NCI-H2107 (cell line): ENCODE measurements at regions not wholly inside any gene's neighbourhood (a gene's known extent, or its start where the extent isn't known, plus 50 kb on each side); places are given as distances from the start of the nearest gene placed in this dataset.
"Not testable (repeated sequence)": the region's sequence is repeated elsewhere in the genome, so short reads cannot be mapped to it uniquely, and the experiment has no call there.

Experiments used
- DNase-seq: peaks from one replicate; lab custom pipeline; 2025; lab: John Stamatoyannopoulos, UW

GRCh38 chr6:168193816-168194721 is 115.1 kb upstream of the FRMD1 start:
- DNase-seq = no peak

- DNase-seq = no peak
Observed at GRCh38 chr6:168192901-168193815, 114.1 kb upstream of the FRMD1 start.

- no peak for DNase-seq
Observed at GRCh38 chr6:168192195-168192900, 113.3 kb upstream of the FRMD1 start.

- DNase-seq = no peak
Observed at GRCh38 chr6:168190646-168191443, 111.8 kb upstream of the FRMD1 start.

DNA sequence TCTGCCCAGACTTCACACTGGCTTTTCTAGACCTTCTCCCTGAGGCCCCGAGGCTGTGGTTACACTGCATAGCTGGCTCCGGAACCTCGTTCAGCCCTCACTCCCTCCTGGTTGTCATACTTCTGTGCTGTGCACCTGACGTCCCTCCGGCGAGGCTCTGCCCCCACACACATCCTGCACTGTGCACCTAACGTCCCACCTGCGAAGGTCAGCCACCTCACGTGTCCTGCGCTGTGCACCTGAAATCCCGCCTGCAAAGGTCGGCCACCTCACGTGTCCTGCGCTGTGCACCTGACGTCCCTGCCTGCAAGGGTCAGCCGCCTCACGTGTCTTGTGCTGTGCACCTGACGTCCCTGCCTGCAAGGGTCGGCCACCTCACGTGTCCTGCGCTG is 111.0 kb upstream of the FRMD1 start:
- DNase-seq = no peak

GRCh38 chr6:168189200-168190013 is 110.4 kb upstream of the FRMD1 start:
- DNase-seq = no peak

DNA sequence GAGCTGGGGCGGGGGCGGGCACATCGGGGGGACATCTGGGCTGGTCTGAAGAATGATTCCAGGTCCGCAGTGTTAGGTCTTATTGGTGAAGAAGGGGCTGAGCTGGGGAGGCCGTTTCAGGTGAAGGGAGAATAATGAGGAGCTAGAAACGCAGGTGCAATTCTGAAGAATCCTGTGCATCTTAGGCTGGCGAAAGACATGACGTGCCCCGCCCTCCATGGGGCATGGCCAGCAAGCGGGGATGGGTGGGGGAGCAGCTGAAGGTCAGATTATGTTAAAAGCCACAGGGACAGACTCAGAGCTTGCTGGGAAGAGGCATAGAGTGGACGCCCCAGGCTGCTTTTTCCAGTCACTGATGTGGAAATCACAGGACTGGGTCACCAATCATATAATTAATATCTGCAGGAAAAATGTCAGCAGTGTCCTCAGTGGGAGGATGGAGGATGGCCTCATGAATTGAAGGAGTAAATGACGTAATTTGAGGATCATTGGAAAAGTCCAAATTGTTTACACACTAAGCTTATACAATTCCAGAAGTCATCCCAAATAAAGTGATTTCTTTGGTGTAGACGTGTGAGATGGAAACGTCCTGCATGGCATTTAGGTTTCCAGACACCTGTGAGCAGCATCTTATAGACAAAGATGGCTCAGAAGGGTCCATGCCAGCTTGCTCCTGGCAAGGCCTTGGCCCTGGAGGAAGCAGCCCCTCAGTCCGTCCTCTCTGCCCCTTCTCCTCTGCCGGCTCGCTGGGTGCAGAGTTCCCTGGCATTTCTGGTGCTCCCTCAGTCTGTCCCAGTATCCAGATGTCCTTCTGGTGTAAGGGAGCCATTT is 109.6 kb upstream of the FRMD1 start:
- no peak for DNase-seq

DNA sequence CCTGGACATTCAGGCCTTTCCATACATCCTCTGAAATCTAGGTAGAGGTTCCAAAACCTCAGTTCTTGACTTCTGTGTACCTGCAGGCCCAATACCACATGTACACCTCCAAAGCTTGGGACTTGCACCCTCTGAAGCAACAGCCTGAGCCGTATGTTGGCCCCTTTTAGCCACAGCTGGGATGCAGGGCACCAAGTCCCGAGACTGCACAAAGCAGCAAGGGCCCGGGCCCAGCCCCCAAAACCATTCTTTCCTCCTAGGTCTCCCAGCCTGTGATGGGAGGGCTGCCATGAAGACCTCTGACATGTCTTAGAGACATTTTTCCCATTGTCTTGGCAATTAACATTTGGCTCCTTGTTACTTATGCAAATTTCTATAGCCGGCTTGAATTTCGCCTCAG is 107.4 kb upstream of the FRMD1 start:
- DNase-seq = no peak

- DNase-seq = not testable (repeated sequence)
Observed at GRCh38 chr6:168186018-168186417, 107.0 kb upstream of the FRMD1 start.

GRCh38 chr6:168184701-168185100 is 105.7 kb upstream of the FRMD1 start:
- DNase-seq = no peak

- DNase-seq = no peak
Observed at GRCh38 chr6:168183613-168183970, 104.6 kb upstream of the FRMD1 start.

DNA sequence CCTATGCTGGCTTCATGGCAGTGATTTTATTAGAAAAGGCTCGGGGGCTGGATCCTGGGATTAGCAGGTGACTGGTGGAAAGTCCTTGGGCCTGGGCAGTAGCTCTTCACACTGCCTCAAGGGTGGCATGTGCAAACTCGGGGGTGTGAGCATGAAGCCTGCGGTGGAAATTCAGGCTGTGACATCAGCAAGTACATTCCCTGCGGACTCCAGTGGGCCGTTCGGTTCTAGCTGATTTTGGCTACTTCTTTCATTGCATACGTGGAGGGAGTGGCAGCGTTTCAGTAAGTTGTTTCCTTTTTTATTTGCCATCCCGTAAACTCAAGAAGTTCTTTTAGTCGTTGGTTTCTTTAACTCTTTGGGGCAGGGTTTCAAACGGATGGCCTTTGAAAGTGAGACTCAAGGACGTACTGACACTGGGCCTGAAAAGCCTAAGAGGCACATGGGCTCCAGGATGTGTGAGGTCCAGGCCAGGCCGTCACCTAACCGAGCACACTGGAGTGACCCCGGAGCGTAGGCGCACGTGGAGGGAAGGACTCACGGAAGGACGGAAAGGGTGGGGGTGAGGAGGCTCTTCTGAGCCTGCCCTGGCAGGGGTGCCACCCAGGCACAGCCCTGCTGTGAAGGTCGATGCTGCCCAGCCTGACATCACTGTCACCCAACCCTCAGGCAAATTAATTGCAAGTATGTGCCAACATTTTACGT is 104.0 kb upstream of the FRMD1 start:
- DNase-seq = no peak

DNA sequence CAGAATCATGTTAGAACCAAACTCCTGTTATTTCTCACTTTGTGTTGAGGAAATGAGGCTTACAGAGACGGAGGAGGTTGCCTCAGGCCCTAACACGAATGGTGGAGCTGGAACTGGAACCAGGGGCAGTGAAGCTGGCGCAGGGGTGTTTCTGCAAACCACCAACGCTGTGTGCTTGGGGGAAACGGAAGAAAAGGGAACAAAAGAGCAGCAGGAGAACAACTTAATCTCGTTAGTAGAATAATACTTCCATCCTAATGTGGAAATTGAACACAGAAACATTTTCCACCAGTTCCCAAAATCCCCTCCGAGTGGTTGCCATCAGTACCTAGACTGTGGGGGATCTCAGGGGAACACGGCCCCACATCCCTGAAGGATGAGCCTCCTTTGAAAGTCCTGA is 103.4 kb upstream of the FRMD1 start:
- no peak for DNase-seq

DNA sequence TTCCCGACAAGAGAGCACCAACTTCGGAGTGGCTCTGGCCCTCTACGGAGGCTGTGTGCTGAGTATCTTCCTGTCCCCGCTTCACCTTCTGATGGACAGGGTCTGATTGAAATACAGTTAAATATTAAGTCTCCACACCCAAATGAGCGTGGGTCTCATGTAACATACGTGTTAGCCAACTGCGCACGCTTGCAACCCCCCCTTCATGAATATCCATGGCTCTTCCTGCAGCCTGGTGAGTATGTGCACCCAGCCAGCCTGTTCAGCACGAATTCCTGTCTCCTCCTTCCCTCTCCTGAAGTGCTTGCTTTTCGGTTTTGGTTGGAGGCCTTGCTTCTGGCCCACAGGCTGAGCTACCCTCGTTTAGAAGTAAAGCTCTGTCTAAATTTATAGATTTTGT is 102.9 kb upstream of the FRMD1 start:
- no peak for DNase-seq

GRCh38 chr6:168181316-168181715 is 102.3 kb upstream of the FRMD1 start:
- DNase-seq = no peak

- no peak for DNase-seq
Observed at GRCh38 chr6:168180548-168181011, 101.6 kb upstream of the FRMD1 start.

DNA sequence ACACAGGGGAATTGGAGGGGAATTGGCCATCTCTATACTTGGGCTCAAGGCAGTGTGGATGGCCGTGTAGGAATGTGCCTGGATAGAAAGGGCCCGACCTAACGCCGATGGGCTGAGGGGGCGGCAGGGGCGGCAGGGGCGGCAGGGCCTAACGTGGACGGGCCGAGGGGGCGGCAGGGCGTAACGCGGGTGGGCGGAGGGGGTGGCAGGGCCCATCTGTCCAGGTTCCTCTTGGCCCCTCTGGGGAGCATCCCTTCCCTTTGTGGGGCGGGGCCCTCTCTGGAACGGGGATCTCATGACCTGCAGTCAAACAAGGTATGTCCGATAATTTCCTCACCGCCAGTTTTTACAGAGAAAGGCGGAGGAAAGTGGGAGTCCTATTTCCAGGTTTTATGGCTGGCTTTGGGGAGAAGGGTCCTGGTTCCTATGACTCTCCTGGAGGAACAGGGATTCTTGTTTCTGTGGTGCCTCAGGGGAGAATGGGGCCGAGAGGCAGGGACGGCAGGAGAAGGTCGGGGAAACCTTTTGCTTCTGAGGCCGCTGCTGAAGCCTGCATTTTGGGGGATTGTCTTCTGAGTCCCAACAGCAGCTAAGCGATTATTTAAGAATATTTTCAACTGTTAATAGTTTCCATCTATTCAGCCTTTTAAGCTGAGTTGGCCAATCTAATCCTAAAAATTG is 100.8 kb upstream of the FRMD1 start:
- DNase-seq = no peak

DNA sequence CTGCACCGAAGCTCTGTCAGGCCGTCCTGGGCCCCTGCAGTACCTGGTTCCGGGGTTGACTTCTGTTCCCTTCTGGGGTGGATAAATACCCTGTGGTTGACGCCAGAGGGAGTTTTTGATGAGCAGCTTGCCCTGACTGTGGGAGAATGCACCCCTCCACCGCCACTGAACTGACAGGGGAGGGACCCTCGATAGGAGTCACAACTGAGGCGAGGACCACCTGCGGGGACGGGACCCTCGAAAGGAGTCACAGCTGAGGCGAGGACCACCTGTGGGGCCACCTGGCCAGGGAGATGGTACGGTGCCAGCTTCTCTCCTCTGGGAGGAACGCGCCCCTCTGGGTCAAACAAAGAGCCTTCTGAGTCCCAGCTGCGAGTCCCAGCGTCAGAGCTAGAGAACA is 100.1 kb upstream of the FRMD1 start:
- DNase-seq = no peak
